ENCODE measurements at regions not wholly inside any gene's neighbourhood (a gene's known extent, or its start where the extent isn't known, plus 50 kb on each side); places are given as distances from the start of the nearest gene placed in this dataset.

DNA sequence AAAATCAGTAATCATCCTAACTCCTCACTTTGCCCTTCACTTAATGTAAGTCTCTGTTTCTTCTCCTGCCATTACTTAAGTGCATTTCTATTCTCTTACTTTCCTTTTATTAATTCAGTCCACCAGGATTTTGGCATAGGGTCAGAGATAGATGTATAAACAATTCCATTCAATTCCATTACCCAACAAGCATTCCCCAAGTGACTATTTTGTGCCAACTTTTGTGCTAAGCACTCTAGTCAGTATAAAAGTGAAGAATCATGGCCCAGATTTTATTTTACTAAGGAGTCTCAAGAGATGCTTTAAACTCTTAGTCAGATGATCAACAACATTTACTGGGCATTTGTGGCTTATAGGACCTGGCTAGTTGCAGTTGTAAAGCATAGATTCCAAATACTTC lies 159.3 kb downstream of the DMAC1 start:
- no peak for TF ChIP-seq EZH2 (IDR thresholded peaks at IDR 0.05; ENCODE audit: insufficient read depth, low read length)
- TF ChIP-seq CTCF (IDR thresholded peaks at IDR 0.05; ENCODE audit: insufficient read depth, low read depth, low read length): no peak

Measured in astrocyte (in vitro differentiated cells and primary cell).